Activated CD8-positive, alpha-beta memory T cell treated with anti-CD3 and anti-CD28 coated beads for 4 hours (primary cell): ENCODE measurements at regions not wholly inside any gene's neighbourhood (a gene's known extent, or its start where the extent isn't known, plus 50 kb on each side); places are given as distances from the start of the nearest gene placed in this dataset.
"Not testable (repeated sequence)": the region's sequence is repeated elsewhere in the genome, so short reads cannot be mapped to it uniquely, and the experiment has no call there.

Experiments used
- DNase-seq, 2 donors: peaks; one replicate each; pipeline ENCODE4 v3.0.0-alpha.2; 2020; ENCODE audit warnings: low read depth in 2 of 2

DNA sequence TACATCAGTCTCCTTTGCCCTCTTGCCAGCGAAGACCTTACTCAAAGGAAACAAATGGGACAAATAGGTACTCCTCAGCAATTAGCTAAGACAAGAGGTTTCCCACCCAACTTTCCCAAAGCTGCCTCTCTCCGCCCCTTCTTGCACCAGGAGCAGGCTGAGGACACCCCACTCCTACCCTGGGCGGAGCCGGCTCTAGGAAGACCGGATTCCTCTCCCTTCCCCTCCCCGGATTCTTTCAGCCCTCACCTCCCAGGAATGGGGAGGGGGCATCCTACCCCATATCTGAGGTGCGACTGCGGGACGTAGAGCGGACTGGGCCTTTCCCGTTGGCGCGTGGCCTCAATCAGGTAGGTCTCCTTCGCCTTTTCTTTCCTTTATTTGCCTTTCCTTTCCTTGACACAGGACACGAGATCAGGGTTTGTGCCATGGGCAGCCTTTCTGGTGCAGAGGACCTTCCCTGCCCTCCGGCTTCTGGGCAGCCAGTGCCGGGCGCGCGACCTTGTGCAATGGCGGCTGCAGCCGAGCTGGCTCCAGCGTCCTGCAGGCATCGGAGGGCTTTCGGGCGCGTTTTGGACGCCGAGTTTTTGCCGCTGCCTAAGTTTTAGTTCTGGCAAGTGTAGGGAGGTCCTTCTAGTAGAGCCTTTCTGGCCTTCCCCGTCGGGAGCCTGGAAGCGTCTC is 279.9 kb downstream of the PLS3 start:
- DNase-seq = not testable (repeated sequence)

DNA sequence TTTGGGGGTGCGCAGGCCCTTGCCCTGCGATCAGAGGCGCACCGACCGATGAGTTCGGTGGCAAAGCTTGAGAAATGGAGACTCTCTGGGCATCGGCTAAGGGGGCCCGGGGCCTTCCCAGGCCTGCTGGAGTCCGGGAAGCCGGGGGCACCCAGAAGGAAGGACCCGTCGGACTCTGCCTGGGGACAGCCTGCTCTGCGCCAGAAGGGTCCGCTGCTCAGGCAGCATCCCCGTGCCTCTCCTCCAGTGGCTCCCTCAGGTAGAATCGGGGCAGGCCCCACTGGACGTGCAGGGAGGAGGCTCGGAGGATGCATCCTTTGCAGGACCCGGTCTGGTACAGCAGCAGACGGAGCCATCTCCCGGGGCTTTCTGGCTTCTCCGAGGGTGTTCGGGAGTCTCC is 290.0 kb downstream of the PLS3 start:
- not testable (repeated sequence) for DNase-seq

DNA sequence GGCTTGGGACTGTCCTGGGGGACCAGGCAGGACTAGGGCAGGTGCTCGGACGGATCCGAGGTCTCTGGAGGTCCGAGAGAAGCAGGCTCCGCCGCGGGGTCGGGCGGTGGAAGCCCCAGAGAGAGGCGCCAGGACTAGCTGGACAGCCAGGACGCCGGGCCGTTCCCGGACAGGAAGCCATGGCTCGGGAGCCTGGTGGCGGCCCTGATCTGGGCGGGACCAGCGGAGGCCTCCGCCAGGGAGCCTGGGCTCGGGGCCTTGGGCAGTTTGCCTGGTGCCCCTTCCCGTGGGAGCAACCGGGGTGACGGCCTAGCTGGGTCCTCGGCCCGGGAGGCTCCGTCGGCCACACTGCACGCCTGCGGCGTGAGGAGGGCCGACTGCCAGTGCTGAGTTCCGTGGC is 292.3 kb downstream of the PLS3 start:
- not testable (repeated sequence) for DNase-seq

DNA sequence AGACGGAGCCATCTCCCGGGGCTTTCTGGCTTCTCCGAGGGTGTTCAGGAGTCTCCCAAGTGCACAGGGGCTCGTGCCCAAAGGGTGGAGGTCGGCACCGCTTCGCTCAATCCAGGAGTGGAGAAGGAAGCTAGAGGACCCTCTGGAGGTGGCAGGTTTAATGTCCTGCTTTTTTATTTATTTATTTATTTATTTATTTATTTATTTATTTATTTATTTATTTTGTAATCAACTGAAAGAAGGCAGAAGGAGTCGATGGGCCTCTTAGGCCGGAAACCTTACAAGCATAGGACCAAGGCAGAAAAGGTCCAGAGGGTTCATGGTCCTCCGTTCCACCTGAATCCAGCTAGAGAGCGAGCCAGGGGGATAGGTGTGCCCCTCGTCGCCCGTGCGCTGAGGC is 289.4 kb upstream of the AGTR2 start:
- not testable (repeated sequence) for DNase-seq

DNA sequence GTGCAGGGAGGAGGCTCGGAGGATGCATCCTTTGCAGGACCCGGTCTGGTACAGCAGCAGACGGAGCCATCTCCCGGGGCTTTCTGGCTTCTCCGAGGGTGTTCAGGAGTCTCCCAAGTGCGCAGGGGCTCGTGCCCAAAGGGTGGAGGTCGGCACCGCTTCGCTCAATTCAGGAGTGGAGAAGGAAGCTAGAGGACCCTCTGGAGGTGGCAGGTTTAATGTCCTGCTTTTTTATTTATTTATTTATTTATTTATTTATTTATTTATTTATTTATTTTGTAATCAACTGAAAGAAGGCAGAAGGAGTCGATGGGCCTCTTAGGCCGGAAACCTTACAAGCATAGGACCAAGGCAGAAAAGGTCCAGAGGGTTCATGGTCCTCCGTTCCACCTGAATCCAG is 286.4 kb upstream of the AGTR2 start:
- DNase-seq = not testable (repeated sequence)

DNA sequence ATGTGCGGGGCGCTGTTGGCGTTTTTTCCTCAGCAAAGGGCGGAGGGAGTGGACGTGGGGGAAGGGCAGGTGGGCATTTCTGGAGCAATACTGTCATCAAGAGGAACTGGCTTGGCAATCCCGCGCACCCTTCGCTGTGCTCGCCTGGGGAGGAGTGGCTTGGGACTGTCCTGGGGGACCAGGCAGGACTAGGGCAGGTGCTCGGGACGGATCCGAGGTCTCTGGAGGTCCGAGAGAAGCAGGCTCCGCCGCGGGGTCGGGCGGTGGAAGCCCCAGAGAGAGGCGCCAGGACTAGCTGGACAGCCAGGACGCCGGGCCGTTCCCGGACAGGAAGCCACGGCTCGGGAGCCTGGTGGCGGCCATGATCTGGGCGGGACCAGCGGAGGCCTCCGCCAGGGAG is 282.5 kb upstream of the AGTR2 start:
- peak in 1 of 2 donors; percentile 29 for DNase-seq

DNA sequence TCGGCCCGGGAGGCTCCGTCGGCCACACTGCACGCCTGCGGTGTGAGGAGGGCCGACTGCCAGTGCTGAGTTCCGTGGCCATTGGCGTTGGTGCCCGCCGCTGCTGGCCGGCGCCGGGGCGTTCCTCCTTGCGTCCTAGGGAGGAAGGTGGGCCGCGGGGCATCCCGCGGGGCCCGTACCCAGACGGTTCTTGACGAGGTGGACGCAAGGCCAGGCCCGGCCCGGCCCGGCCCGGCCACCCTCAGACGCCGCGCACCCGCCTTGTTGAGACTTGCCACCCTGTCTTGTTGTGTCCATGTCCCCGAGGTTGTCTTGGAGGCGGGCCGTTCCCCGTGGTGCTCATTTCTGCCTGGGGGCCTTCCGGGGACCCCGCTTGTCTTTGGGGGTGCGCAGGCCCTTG is 282.0 kb upstream of the AGTR2 start:
- DNase-seq = not testable (repeated sequence)

DNA sequence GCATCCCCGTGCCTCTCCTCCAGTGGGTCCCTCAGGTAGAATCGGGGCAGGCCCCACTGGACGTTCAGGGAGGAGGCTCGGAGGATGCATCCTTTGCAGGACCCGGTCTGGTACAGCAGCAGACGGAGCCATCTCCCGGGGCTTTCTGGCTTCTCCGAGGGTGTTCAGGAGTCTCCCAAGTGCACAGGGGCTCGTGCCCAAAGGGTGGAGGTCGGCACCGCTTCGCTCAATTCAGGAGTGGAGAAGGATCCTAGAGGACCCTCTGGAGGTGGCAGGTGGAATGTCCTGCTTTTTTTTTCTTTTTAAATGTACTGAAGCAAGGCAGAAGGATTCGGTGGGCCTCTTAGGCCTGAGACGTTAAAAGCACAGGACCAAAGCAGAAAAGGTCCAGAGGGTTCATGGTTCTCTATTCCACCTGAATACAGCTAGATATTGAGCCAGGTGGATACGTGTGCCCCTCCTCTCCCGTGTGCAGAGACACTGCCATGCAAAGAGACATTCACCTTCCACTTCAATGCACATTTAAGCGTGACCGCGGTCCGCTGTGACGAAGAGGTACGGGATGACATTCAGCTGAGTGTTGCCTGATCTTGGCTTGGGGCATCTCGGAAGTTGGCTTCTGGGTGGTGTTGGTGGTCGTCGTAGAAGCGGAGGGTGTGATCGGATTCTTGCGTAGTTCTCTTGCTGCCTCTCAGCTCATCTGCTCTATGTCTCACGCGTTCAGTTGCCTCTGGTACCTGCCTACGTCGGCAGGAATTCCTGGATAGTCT is 281.2 kb upstream of the AGTR2 start:
- no peak for DNase-seq

DNA sequence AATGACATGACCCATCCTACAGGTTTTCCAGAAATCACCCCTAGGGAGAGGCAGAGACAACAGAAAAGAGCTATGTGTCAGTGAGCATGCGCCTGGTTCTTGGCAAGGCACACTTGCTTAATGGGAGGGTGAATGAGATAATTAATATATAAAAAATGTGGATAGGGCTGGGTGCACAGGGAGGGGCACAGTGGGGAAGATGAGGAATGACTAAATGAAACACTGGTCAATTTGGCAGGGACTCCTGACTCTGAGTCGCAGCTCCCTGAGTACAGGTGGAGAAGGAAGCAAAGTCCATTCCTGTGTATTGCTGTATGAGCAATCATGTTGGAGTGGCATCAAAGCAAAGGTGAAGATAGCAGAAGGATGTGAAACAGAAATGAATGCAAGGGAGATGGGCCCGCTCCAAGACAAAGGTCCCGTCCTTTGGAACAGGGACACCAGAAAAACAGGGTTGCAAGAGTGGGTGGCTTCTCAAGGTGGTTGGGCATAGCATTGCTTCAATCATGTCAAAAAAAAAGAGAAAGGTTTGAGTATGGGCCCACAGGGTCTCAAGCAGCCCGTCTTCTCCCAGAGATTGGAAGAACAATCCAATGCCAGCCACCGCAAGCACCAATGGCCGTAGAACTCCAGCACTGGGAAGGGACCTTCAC is 278.4 kb upstream of the AGTR2 start:
- no peak for DNase-seq

DNA sequence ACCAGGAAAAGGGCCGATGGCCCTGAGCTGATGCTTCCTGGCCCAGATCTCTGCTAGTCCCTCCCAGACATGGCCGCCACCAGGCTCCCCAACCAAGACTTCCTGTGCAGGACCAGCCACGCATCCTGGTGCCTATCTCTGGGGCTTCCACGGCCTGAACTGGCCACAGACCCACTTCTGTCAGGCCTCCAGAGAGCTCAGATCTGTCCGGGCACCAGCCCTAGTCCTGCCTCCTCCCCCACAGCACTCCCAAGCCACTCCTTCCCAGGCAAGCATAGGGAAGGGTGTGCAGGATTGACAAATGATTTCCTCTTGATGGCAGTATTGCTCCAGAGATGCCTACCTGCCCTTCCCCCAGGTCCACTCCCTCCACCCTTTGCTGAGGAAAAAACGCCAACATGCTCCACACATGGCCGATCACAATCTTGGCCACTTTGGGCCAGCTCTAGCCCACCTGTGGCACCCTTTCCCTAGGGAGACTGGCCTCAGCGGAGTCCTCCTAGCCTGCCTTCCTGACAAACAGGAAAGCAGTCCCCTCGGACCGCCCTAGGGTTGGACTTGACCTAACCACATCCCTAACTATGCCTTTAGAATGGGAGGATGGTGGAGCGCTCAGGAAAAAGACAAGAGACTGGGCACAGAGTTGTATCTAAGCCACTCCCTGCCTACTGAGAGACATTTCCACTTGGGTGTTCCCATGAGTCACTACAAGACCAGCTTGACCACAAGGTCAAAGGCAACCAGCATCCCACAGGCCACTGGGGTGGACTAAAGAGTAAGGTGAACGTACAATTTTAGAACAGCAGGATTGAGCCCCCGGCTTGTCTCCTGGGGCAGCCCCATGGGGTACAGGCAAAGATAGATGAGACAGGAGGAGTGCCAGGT is 277.5 kb upstream of the AGTR2 start:
- DNase-seq = no peak

DNA sequence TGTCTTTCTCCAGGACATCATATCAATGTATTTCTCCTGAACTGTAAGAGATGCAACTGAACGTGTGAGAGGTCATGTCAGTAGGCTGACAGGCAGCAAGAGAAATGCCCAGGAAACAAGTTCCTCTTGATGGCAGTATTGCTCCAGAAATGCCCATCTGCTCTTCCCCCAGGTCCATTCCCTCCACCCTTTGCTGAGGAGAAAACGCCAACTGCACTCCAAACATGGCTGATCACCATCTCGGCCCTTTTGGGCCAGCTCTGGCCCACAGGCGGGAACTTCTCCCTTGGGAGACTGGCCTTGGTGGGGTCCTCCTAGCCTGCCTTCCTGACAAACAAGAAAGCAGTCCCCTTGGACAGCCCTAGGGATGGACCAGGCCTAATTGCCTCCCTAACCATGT is 276.5 kb upstream of the AGTR2 start:
- DNase-seq = no peak

DNA sequence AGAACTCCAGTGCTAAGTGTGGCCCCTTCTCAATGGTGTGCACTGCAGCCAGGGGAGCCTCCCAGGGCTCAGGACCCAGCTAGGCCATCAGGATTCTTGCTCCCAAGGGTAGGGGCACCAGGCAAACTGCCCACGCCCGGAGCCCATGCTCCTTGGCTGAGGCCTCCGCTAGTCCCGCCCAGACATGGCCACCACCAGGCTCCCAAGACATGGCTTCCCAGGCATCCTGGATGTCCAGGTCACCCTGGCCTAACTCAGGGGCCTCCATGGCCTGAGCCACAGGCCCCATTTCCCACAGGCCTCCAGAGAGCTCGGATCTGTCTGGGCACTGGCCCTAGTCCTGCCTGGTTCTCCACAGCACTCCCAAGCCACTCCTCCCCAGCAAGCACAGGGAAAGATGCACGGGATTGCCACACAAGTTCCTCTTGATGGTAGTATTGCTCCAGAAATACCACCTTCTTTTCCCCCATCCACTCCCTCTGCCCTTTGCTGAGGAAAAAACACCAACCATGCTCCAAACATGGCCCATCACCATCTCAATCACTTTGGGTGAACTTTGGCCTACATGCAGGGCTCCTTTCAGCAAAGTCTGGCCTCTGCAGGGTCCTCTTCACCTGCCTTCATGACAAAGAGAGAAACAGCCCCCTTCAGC is 274.7 kb upstream of the AGTR2 start:
- no peak for DNase-seq

DNA sequence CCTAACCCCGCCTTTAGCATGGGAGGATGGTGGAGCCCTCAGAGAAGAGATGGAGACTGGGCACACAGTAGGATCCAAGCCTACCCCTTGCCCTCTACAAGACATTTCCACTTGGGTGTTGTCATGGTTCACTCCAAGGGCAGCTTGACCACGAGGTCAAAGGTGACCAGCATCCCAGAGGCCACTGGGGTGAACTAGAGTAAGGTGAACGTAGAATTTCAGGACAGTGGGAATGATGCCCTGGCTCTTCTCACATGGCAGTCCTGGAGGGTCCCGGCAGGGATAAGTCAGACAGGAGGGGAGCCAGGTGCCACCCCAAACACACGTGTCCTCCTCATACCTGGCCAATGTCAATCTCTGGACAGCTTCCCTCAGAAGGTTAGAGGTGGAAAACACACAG is 274.2 kb upstream of the AGTR2 start:
- no peak for DNase-seq

DNA sequence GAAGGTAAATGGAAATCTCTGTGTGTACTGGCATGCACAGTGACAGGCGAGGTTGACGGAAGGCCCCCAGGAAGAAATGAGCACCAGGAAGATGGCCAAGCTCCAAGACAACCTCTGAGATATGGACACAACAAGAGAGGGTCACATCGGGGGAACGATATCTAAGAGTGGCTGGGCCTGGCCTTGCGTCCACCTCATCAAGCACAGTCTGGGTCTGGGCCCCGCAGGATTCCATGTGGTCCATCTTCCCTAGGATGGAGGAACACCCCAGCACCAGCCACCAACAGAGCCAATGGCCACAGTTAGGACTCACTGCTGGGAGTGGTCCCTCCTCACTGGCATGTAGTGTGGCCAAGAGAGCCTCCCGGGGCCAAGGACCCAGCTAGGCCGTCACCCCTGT is 272.6 kb upstream of the AGTR2 start:
- no peak for DNase-seq

DNA sequence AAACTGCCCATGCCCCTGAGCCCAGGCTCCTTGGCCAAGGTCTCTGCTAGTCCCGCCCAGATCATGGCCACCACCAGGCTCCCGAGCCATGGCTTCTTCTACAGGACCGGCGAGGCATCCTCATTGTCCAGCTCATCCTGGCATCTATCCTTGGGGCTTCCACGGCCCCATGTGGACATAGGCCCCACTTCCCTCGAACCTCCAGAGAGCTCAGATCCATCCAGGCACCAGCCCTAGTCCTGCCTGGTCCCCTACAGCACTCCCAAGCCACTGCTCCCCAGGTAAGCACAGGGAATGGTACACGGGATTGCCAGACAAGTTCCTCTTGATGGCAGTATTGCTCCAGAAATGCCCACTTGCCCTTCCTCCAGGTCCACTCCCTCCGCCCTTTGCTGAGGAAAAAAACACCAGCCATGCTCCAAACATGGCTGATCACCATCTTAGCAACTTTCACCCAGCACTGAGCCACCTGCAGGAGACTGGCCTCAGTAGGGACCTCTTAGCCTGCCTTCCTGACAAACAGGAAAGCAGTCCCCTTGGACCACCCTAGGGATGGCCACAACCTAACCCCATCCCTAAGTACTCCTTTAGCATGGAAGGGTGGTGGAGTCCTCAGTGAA is 272.1 kb upstream of the AGTR2 start:
- peak in 1 of 2 donors; percentile 6 for DNase-seq

DNA sequence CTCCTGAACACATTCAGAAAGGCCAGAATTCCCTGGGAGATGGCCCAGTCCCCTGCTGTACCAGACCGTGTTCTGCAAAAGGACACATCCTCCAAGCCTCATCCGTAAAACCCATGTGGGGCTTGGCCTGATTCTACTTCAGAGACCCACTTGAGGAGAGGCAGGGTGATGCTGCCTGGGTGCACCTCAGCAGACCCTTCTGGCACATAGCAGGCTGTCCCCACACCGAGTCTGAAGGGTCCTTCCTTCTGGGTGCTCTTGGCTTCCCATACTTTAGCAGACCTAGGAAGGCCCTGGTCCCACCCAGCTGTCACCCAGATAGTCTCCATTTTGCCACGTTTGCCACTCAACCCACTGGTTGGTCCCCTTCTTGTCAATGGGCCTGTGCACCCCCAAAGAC is 270.1 kb upstream of the AGTR2 start:
- DNase-seq = no peak

DNA sequence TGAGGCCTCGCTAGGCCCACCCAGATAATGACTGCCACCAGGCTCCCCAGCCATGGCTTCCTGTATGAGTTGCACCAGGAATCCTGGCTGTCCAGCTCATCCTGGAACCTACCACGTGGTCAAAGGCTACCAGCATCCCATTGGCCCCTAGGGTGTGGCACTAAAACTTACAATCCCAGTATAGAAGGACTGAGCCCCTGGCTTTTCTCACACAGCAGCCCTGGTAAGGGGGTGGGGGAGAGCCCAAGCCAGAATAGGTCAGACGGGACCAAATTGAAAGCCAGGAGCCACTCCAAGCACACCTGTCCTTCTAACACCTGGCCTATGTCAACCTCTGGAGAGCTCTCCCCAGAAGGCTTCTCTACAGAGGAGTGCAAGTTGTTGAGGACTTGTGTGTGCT is 269.3 kb upstream of the AGTR2 start:
- DNase-seq = no peak

DNA sequence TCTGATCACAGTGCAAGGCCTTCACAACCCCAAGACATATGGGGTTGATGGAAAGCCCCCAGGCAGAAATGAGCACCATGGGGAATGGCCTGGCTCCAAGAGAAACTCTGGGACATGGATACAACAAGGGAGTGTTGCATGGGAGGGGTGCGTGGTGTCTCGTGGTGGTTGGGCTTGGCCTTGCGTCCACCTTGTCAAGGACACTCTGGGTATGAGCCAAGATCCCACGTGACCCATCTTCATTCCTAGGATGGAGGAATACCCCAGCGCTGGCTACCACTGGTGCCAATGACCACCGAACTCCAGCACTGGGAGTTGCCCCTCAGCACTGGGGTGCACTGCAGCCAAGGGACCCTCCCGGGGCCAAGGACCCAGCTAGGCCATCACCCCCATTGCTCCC is 267.5 kb upstream of the AGTR2 start:
- DNase-seq = no peak

DNA sequence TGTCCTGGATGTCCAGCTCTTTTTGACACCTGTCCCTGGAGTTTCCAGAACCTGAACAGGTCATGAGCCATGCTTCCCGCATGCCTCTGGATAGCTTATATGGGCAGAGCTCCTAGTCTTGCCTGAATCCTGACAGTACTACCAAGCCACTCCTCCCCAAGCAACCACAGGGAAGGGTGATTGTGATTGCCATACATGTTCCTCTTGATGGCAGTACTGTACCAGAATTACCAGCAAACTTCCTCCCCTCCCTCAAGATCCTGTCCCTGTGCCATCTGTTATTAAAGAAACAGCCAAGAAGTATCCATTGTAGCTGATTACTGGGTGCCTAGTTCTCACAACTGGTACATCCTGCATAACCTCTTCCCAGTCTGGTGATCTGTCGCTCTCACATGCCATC is 264.3 kb upstream of the AGTR2 start:
- DNase-seq = no peak

DNA sequence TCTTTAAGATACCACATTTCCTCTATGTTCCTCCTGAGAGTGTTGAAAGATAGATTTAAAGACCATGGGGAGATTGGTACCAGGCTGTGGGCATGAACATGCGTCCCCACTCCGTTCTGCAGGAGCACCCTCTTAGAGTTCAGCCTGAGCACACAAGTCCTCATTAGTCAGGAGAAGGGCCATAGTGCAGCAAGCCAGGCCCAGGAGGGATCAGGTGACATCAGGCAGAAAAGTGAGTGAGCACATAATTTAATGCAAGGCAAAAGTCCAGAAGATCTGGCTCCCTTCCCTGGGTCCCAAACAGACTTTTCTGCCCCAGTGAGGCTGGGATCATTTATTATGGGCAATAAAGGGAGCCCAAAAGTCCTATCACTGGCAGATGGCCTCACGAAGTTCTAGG is 263.7 kb upstream of the AGTR2 start:
- no peak for DNase-seq

DNA sequence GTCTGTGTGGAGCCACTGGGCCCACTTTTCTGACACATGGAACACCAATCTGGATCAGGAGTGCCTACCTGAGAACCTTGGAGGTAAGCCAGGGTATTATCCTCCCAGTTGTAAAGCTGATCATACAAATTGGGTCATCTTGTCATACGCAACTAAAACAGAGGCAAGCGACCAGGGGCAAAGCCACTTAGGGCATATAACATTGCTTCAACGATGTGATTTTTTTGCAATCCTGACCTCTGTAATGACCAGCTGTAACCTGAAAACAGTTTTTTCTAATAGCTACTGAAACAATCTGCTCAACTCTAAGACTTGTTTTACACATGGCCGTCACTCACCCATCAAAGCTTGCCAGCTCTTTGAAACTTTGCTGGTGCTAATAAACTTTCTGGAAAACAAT is 261.5 kb upstream of the AGTR2 start:
- DNase-seq = no peak
